Activated T-helper 1 cell treated with anti-CD3 and anti-CD28 coated beads, Interleukin-12 subunit alpha, Interleukin-12 subunit beta, Interleukin-2, Interleukin-4 antibody, amounts not matched to agents 30 ng/mL and 10 ng/mL and 1 ng/mL, durations not matched to agents 14 hours and 24 hours and 36 hours (primary cell): ENCODE measurements at regions not wholly inside any gene's neighbourhood (a gene's known extent, or its start where the extent isn't known, plus 50 kb on each side); places are given as distances from the start of the nearest gene placed in this dataset.
"Not testable (repeated sequence)": the region's sequence is repeated elsewhere in the genome, so short reads cannot be mapped to it uniquely, and the experiment has no call there.

Source experiments
- DNase-seq: peaks from one replicate; pipeline ENCODE4 v3.0.0; 2021; ENCODE audit warnings: low spot score
- H3K27ac Mint-ChIP-seq: one replicate; pipeline ENCODE4 v1.8.0; 2021; ENCODE audit warnings: mild to moderate bottlenecking, mixed read lengths
- H3K27me3 Mint-ChIP-seq: one replicate; pipeline ENCODE4 v1.8.0; 2022; ENCODE audit warnings: mild to moderate bottlenecking, moderate library complexity, mixed read lengths; ENCODE audit not compliant: insufficient read depth
- H3K36me3 Mint-ChIP-seq: one replicate; pipeline ENCODE4 v1.8.0; 2021; ENCODE audit warnings: low read depth, mixed read lengths
- H3K4me1 Mint-ChIP-seq: one replicate; pipeline ENCODE4 v1.8.0; 2021; ENCODE audit warnings: low read depth, mixed read lengths
- H3K4me3 Mint-ChIP-seq: one replicate; pipeline ENCODE4 v1.8.0; 2021; ENCODE audit warnings: mild to moderate bottlenecking, moderate library complexity, mixed read lengths
- H3K9me3 Mint-ChIP-seq: one replicate; pipeline ENCODE4 v1.8.0; 2021; ENCODE audit warnings: mixed read lengths
- intact Hi-C: fragments of 100-400 bp; cut with micrococcal nuclease; formaldehyde crosslinking; loops from one replicate; pipeline ENCODE4 v1.15.1; 2024

GRCh38 chr16:34014841-34015820, 555.7 kb downstream of the TP53TG3F start:
- H3K4me1 Mint-ChIP-seq, intact Hi-C loops, H3K27me3 Mint-ChIP-seq, H3K4me3 Mint-ChIP-seq, DNase-seq, H3K27ac Mint-ChIP-seq, H3K36me3 Mint-ChIP-seq: not testable (repeated sequence)
- peaks cover 24% of the 10 kb centered on the region for H3K9me3 Mint-ChIP-seq

GRCh38 chr16:34018277-34018676, 558.9 kb downstream of the TP53TG3F start:
- intact Hi-C loops, H3K27ac Mint-ChIP-seq, DNase-seq, H3K36me3 Mint-ChIP-seq, H3K4me3 Mint-ChIP-seq, H3K27me3 Mint-ChIP-seq, H3K4me1 Mint-ChIP-seq: not testable (repeated sequence)
- H3K9me3 Mint-ChIP-seq = peaks cover 37% of the 10 kb centered on the region

- no peak for DNase-seq
- Mint-ChIP-seq H3K36me3 (no peaks in the 10 kb centered on the region), H3K9me3 (peaks cover 37% of the 10 kb centered on the region), H3K4me1 (no peaks in the 10 kb centered on the region), H3K27me3 (no peaks in the 10 kb centered on the region), H3K4me3 (no peak overlapping the region), H3K27ac (no peak overlapping the region)
- intact Hi-C loops = no loop called here
Measured at GRCh38 chr16:34050787-34051320, 591.4 kb downstream of the TP53TG3F start.

GRCh38 chr16:34054137-34054536, 594.7 kb downstream of the TP53TG3F start:
- H3K27me3 Mint-ChIP-seq = no peaks in the 10 kb centered on the region
- H3K27ac Mint-ChIP-seq = no peak overlapping the region
- H3K9me3 Mint-ChIP-seq = peaks cover 28% of the 10 kb centered on the region
- DNase-seq = no peak
- H3K4me1 Mint-ChIP-seq = no peaks in the 10 kb centered on the region
- intact Hi-C loops = no loop called here
- no peak overlapping the region for H3K4me3 Mint-ChIP-seq
- no peaks in the 10 kb centered on the region for H3K36me3 Mint-ChIP-seq

GRCh38 chr16:34054969-34055368, 595.6 kb downstream of the TP53TG3F start:
- no peak overlapping the region for H3K27ac Mint-ChIP-seq
- H3K9me3 Mint-ChIP-seq = peaks cover 28% of the 10 kb centered on the region
- intact Hi-C loops = no loop called here
- H3K27me3 Mint-ChIP-seq = no peaks in the 10 kb centered on the region
- H3K4me3 Mint-ChIP-seq = no peak overlapping the region
- H3K36me3 Mint-ChIP-seq = no peaks in the 10 kb centered on the region
- no peaks in the 10 kb centered on the region for H3K4me1 Mint-ChIP-seq
- DNase-seq = no peak

- DNase-seq, H3K27ac Mint-ChIP-seq, H3K36me3 Mint-ChIP-seq, H3K27me3 Mint-ChIP-seq, H3K4me1 Mint-ChIP-seq, intact Hi-C loops, H3K4me3 Mint-ChIP-seq: not testable (repeated sequence)
- peaks cover 46% of the 10 kb centered on the region for H3K9me3 Mint-ChIP-seq
Measured at GRCh38 chr16:34062620-34063253, 603.3 kb downstream of the TP53TG3F start.

GRCh38 chr16:34063498-34064157, 604.2 kb downstream of the TP53TG3F start:
- DNase-seq, H3K27ac Mint-ChIP-seq, intact Hi-C loops, H3K27me3 Mint-ChIP-seq, H3K4me1 Mint-ChIP-seq, H3K36me3 Mint-ChIP-seq, H3K4me3 Mint-ChIP-seq: not testable (repeated sequence)
- peaks cover 51% of the 10 kb centered on the region for H3K9me3 Mint-ChIP-seq

- peaks cover 54% of the 10 kb centered on the region for H3K9me3 Mint-ChIP-seq
- H3K27me3 Mint-ChIP-seq, H3K36me3 Mint-ChIP-seq, H3K27ac Mint-ChIP-seq, DNase-seq, intact Hi-C loops, H3K4me3 Mint-ChIP-seq, H3K4me1 Mint-ChIP-seq: not testable (repeated sequence)
Measured at GRCh38 chr16:34064602-34065001, 605.2 kb downstream of the TP53TG3F start.

GRCh38 chr16:34069731-34070130, 610.3 kb downstream of the TP53TG3F start:
- intact Hi-C loops, H3K27me3 Mint-ChIP-seq, H3K4me1 Mint-ChIP-seq, H3K4me3 Mint-ChIP-seq, H3K27ac Mint-ChIP-seq, DNase-seq, H3K36me3 Mint-ChIP-seq: not testable (repeated sequence)
- H3K9me3 Mint-ChIP-seq = peaks cover 32% of the 10 kb centered on the region

GRCh38 chr16:34078691-34079090, 619.3 kb downstream of the TP53TG3F start:
- Mint-ChIP-seq H3K27ac (no peak overlapping the region), H3K27me3 (no peaks in the 10 kb centered on the region), H3K4me1 (no peaks in the 10 kb centered on the region), H3K36me3 (peaks cover 2% of the 10 kb centered on the region), H3K9me3 (peaks cover 79% of the 10 kb centered on the region), H3K4me3 (no peak overlapping the region)
- intact Hi-C loops = no loop called here
- no peak for DNase-seq

GRCh38 chr16:34085038-34085437, 625.6 kb downstream of the TP53TG3F start:
- not testable (repeated sequence) for H3K4me3 Mint-ChIP-seq, DNase-seq, H3K36me3 Mint-ChIP-seq

GRCh38 chr16:34095006-34095405, 635.6 kb downstream of the TP53TG3F start:
- H3K4me3 Mint-ChIP-seq, H3K27me3 Mint-ChIP-seq, DNase-seq, H3K36me3 Mint-ChIP-seq, intact Hi-C loops, H3K27ac Mint-ChIP-seq, H3K4me1 Mint-ChIP-seq: not testable (repeated sequence)
- H3K9me3 Mint-ChIP-seq = peaks cover 84% of the 10 kb centered on the region

More at GRCh38 chr16:34085038-34085437, 625.6 kb downstream of the TP53TG3F start:
- H3K27me3 Mint-ChIP-seq, H3K4me1 Mint-ChIP-seq, intact Hi-C loops, H3K27ac Mint-ChIP-seq: not testable (repeated sequence)
- peaks cover 84% of the 10 kb centered on the region for H3K9me3 Mint-ChIP-seq

GRCh38 chr16:34096911-34097310, 637.5 kb downstream of the TP53TG3F start:
- H3K9me3 Mint-ChIP-seq = peaks cover 74% of the 10 kb centered on the region
- DNase-seq, H3K4me3 Mint-ChIP-seq, H3K27ac Mint-ChIP-seq, H3K27me3 Mint-ChIP-seq, H3K36me3 Mint-ChIP-seq, H3K4me1 Mint-ChIP-seq, intact Hi-C loops: not testable (repeated sequence)
